Esophagus muscularis mucosa (tissue), 3 donors: ENCODE measurements at regions not wholly inside any gene's neighbourhood (a gene's known extent, or its start where the extent isn't known, plus 50 kb on each side); places are given as distances from the start of the nearest gene placed in this dataset.

Source experiments
- CTCF ChIP-seq, 3 experiments: fragments of 200-600 bp in 2 of 3; fragments of 450-650 bp in 1 of 3; sonication (generic) in 2 of 3; IDR thresholded peaks; one replicate each; pipeline ENCODE4 v1.5.1; 2017 to 2019; ENCODE audit warnings: antibody characterized with exemption in 3 of 3, mild to moderate bottlenecking in 2 of 3, moderate library complexity in 1 of 3
- POLR2A ChIP-seq: fragments of 450-650 bp; IDR thresholded peaks from one replicate; pipeline ENCODE4 v1.6.1; 2017; ENCODE audit warnings: antibody characterized with exemption, moderate library complexity, mild to moderate bottlenecking, low read depth

- TF ChIP-seq POLR2A (no peak), CTCF (IDR thresholded peaks at IDR 0.05) (no peak)
Measured at GRCh38 chr10:91574236-91574635, 58.6 kb downstream of the PPP1R3C start.
